ENCODE measurements at regions not wholly inside any gene's neighbourhood (a gene's known extent, or its start where the extent isn't known, plus 50 kb on each side); places are given as distances from the start of the nearest gene placed in this dataset.
"Not testable (repeated sequence)": the region's sequence is repeated elsewhere in the genome, so short reads cannot be mapped to it uniquely, and the experiment has no call there.

GRCh38 chr21:36613554-36613953 is 85.4 kb upstream of the SIM2 start:
- no peak for DNase-seq (ENCODE audit: low spot score)
- H3K4me3 ChIP-seq = no peak overlapping the region
- no peaks in the 10 kb centered on the region for H3K36me3 ChIP-seq
- no peaks in the 10 kb centered on the region for H3K9me3 ChIP-seq
- H3K27ac ChIP-seq = no peak overlapping the region
- no peaks in the 10 kb centered on the region for H3K27me3 ChIP-seq (replicated peaks; ENCODE audit: insufficient read depth)
- H3K4me1 ChIP-seq (ENCODE audit: control insufficient read depth in 1 of 2, low read depth in 2 of 2) = no peaks in the 10 kb centered on the region
- ATAC-seq (ENCODE audit: insufficient number of reproducible peaks, low FRiP score, low read depth) = no peak
- no peak for TF ChIP-seq CTCF (IDR thresholded peaks at IDR 0.05)

GRCh38 chr21:36615274-36615964 is 83.5 kb upstream of the SIM2 start:
- H3K36me3 ChIP-seq = no peaks in the 10 kb centered on the region
- no peak overlapping the region for H3K27ac ChIP-seq
- H3K4me3 ChIP-seq = no peak overlapping the region
- no peak for TF ChIP-seq CTCF (IDR thresholded peaks at IDR 0.05)
- H3K4me1 ChIP-seq (ENCODE audit: control insufficient read depth in 1 of 2, low read depth in 2 of 2) = no peaks in the 10 kb centered on the region
- DNase-seq (ENCODE audit: low spot score) (no peak), ATAC-seq (ENCODE audit: insufficient number of reproducible peaks, low FRiP score, low read depth) (no peak)
- no peaks in the 10 kb centered on the region for H3K27me3 ChIP-seq (replicated peaks; ENCODE audit: insufficient read depth)
- no peaks in the 10 kb centered on the region for H3K9me3 ChIP-seq

- not testable (repeated sequence) for H3K27me3 ChIP-seq (replicated peaks; ENCODE audit: insufficient read depth); ATAC-seq (ENCODE audit: insufficient number of reproducible peaks, low FRiP score, low read depth); H3K4me3 ChIP-seq; H3K27ac ChIP-seq; H3K4me1 ChIP-seq (ENCODE audit: control insufficient read depth in 1 of 2, low read depth in 2 of 2); H3K9me3 ChIP-seq; DNase-seq (ENCODE audit: low spot score); H3K36me3 ChIP-seq
Measured at GRCh38 chr21:36616773-36617172, 82.1 kb upstream of the SIM2 start.

DNA sequence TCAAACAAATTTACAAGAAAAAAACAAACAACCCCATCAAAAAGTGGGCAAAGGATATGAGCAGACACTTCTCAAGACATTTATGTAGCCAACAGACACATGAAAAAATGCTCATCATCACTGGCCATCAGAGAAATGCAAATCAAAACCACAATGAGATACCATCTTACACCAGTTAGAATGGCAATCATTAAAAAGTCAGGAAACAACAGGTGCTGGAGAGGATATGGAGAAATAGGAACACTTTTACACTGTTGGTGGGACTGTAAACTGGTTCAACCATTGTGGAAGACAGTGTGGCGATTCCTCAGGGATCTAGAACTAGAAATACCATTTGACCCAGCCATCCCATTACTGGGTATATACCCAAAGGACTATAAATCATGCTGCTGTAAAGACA is 77.1 kb upstream of the SIM2 start:
- not testable (repeated sequence) for H3K9me3 ChIP-seq; ATAC-seq (ENCODE audit: insufficient number of reproducible peaks, low FRiP score, low read depth)

GRCh38 chr21:36624105-36624504 is 74.8 kb upstream of the SIM2 start:
- no peaks in the 10 kb centered on the region for H3K27me3 ChIP-seq (replicated peaks; ENCODE audit: insufficient read depth)
- no peak overlapping the region for H3K27ac ChIP-seq
- no peaks in the 10 kb centered on the region for H3K9me3 ChIP-seq
- H3K4me3 ChIP-seq = no peak overlapping the region
- no peak for DNase-seq (ENCODE audit: low spot score)
- no peak for ATAC-seq (ENCODE audit: insufficient number of reproducible peaks, low FRiP score, low read depth)
- no peaks in the 10 kb centered on the region for H3K4me1 ChIP-seq (ENCODE audit: control insufficient read depth in 1 of 2, low read depth in 2 of 2)
- H3K36me3 ChIP-seq = no peaks in the 10 kb centered on the region
- no peak for TF ChIP-seq CTCF (IDR thresholded peaks at IDR 0.05)

More for the DNA sequence above, 77.1 kb upstream of the SIM2 start:
- H3K27ac ChIP-seq; H3K27me3 ChIP-seq (replicated peaks; ENCODE audit: insufficient read depth); DNase-seq (ENCODE audit: low spot score); H3K4me3 ChIP-seq; H3K36me3 ChIP-seq; H3K4me1 ChIP-seq (ENCODE audit: control insufficient read depth in 1 of 2, low read depth in 2 of 2): not testable (repeated sequence)

DNA sequence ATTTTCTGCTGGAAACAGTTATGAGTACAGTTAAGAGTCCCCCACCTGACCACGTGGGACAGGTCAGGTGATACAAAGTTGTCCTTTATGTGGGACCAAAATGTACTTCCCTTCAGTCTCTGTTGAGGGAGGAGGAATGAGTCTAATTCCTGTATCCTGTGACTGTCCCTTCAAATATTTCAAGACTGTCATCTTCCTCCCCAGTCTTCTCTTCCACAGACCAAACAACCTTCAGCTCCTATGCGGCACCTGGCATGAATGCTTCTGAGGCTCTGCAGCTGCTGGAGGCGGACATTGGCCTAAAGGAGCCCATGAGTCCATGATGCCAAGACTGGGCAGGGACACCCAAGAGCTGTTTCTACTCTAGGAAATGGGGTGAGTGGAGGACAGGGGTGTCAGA is 72.1 kb upstream of the SIM2 start:
- Histone ChIP-seq H3K27me3 (replicated peaks; ENCODE audit: insufficient read depth) (no peaks in the 10 kb centered on the region), H3K4me1 (ENCODE audit: control insufficient read depth in 1 of 2, low read depth in 2 of 2) (no peaks in the 10 kb centered on the region), H3K27ac (no peak overlapping the region), H3K36me3 (no peaks in the 10 kb centered on the region), H3K4me3 (no peak overlapping the region), H3K9me3 (no peaks in the 10 kb centered on the region)
- no peak for DNase-seq (ENCODE audit: low spot score)
- TF ChIP-seq CTCF (IDR thresholded peaks at IDR 0.05) = no peak
- ATAC-seq (ENCODE audit: insufficient number of reproducible peaks, low FRiP score, low read depth) = no peak
